ENCODE measurements at regions not wholly inside any gene's neighbourhood (a gene's known extent, or its start where the extent isn't known, plus 50 kb on each side); places are given as distances from the start of the nearest gene placed in this dataset.
"Not testable (repeated sequence)": the region's sequence is repeated elsewhere in the genome, so short reads cannot be mapped to it uniquely, and the experiment has no call there.

DNA sequence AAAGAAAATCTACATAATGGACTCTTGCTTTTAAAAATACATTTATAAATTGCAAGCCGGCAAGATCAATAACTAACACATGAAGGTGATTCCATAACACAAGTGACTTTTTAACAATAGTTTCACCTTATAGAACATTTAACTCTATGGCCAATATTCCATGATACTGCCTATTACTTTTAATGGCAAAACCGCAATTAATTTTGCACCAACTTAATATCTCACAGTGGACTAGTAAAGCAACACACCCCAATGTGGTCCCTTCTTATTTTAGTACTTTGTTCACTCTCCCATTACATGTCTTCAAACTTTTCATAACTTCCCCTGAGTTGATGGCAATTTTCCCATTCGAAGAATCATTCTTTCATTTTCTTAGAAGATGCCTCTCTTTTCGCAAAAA lies 351.6 kb upstream of the F9 start:
- no peak overlapping the region for H3K27ac Mint-ChIP-seq
- no peak for DNase-seq
- no peaks in the 10 kb centered on the region for H3K27me3 Mint-ChIP-seq
- CTCF ChIA-PET = no interaction called here
- POLR2A ChIA-PET = no interaction called here
- no peaks in the 10 kb centered on the region for H3K4me1 Mint-ChIP-seq
- no peaks in the 10 kb centered on the region for H3K9me3 Mint-ChIP-seq
- no peaks in the 10 kb centered on the region for H3K36me3 Mint-ChIP-seq (ENCODE audit: low read depth)
- H3K4me3 Mint-ChIP-seq = no peak overlapping the region

DNA sequence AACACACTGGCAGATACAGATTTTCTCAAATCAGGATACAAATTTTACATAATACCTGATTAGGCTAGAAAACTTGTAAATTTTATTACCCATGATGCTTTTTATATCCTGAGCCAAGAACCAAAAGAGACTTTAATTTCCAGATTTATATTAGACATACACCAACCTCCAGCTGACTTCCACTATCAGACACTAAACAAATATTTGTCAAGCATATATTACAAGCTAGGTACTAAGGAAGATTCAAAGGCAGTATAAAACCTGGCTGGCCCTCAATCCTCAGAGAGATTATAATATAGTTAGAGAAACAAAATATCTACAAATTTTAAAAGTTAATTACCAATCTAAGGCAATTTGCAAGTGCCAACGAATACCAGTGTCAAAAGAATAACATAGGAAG lies 357.8 kb upstream of the F9 start:
- no peaks in the 10 kb centered on the region for H3K4me1 Mint-ChIP-seq
- POLR2A ChIA-PET = no interaction called here
- no peak overlapping the region for H3K4me3 Mint-ChIP-seq
- CTCF ChIA-PET = interaction anchor here (0.5 kb wide), 1 partner anchor 25 kb away, joined by 3 read pairs; no protein-coding TSS in a partner anchor
- no peak overlapping the region for H3K27ac Mint-ChIP-seq
- H3K36me3 Mint-ChIP-seq (ENCODE audit: low read depth) = no peaks in the 10 kb centered on the region
- no peaks in the 10 kb centered on the region for H3K27me3 Mint-ChIP-seq
- no peak for DNase-seq
- no peaks in the 10 kb centered on the region for H3K9me3 Mint-ChIP-seq

DNA sequence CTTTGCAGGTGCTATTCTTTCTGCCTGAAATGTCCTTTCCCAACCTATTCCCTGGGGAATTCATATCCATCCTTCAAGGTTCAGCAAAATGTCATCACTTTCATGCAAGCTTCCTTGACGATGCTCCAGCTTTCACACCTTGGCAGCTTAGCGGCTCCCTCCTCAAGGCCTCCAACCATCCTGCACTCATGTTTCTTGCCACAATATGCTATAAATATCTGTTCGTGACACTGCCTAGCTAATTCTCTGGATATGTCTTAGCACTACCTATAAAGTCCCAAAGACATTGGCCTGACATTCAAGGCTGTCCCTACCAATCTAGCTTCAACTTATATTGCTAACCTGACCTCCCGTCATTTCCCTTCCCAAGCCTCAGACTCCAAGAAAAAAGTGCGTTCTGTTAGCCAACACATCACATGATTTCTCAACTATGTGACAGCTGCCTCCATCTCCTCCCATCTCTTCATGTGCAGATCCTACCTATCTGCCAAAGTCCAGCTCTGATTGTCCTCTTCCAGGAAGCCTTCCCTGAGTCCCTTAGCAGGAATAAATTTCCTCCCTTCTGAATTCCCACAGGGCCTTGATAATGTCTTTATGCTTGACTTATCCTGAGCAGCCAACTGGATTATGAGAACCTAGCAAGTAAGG lies 359.9 kb upstream of the F9 start:
- H3K4me1 Mint-ChIP-seq = no peaks in the 10 kb centered on the region
- no peak for DNase-seq
- ChIA-PET CTCF (no interaction called here), POLR2A (no interaction called here)
- no peak overlapping the region for H3K27ac Mint-ChIP-seq
- H3K36me3 Mint-ChIP-seq (ENCODE audit: low read depth) = no peaks in the 10 kb centered on the region
- no peaks in the 10 kb centered on the region for H3K27me3 Mint-ChIP-seq
- H3K4me3 Mint-ChIP-seq = no peak overlapping the region
- H3K9me3 Mint-ChIP-seq = no peaks in the 10 kb centered on the region

DNA sequence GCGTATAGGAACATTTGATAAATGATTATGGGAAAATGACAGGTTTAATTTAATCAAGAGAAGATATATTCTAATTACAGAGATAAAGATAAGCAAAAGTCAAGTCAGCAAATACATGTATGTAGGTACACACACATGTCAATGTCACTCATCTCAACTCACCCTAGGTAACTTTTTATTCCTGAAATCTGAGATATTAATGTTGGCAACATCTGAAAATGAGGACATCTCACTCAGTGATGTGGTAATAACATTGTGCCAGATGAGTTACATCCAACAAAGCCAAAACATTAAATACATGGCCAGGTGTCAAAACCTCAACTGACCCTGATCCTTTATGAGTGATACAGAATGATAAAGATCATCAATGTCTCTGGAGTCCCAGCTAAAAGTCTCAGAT lies 363.3 kb upstream of the F9 start:
- CTCF ChIA-PET = no interaction called here
- no peaks in the 10 kb centered on the region for H3K9me3 Mint-ChIP-seq
- DNase-seq = no peak
- H3K4me3 Mint-ChIP-seq = no peak overlapping the region
- no peaks in the 10 kb centered on the region for H3K36me3 Mint-ChIP-seq (ENCODE audit: low read depth)
- no peaks in the 10 kb centered on the region for H3K27me3 Mint-ChIP-seq
- no peaks in the 10 kb centered on the region for H3K4me1 Mint-ChIP-seq
- H3K27ac Mint-ChIP-seq = no peak overlapping the region
- POLR2A ChIA-PET = no interaction called here

DNA sequence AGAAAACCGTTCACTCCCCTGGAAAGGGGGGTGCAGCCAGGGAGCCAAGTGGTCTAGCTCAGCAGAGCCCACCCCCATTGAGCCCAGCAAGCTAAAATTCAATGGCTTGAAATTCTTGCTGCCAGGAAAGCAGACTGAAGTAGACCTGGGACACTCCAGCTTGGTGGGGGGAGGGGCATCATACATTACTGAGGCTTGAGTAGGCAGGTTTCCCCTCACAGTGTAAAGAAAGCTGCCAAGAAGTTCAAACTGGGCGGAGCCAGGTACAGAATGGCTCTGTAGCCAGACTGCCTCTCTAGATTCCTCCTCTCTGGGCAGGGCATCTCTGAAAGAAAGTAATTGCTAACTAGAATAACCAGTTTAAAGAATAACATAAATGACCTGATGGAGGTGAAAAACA lies 372.3 kb upstream of the F9 start:
- Mint-ChIP-seq H3K4me1 (no peaks in the 10 kb centered on the region), H3K9me3 (peaks cover 3% of the 10 kb centered on the region), H3K27ac (no peak overlapping the region), H3K36me3 (ENCODE audit: low read depth) (no peaks in the 10 kb centered on the region), H3K4me3 (no peak overlapping the region), H3K27me3 (no peaks in the 10 kb centered on the region)
- ChIA-PET POLR2A (no interaction called here), CTCF (no interaction called here)
- no peak for DNase-seq

DNA sequence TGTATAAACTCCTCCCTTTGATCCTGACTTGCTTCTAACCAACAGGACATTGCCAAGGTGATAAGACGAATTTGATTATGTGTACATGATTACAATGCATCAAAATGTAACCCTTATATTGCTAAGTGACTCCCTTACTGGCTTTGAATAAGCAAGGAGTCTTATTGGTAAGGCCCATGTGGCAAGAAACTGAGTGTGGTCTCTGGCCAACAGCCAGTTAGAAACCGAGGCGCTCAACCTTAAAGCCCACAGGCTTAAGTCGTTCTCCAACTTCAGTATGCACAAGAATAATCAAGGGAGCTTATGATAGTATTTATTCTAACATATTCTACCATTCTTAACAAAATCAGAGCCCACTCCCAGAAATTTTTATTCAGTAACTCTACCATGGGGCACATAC lies 374.2 kb upstream of the F9 start:
- Mint-ChIP-seq H3K27me3 (no peaks in the 10 kb centered on the region), H3K27ac (no peak overlapping the region), H3K4me1 (no peaks in the 10 kb centered on the region), H3K4me3 (no peak overlapping the region), H3K36me3 (ENCODE audit: low read depth) (no peaks in the 10 kb centered on the region), H3K9me3 (peaks cover 3% of the 10 kb centered on the region)
- no peak for DNase-seq
- POLR2A ChIA-PET = no interaction called here
- CTCF ChIA-PET = no interaction called here

DNA sequence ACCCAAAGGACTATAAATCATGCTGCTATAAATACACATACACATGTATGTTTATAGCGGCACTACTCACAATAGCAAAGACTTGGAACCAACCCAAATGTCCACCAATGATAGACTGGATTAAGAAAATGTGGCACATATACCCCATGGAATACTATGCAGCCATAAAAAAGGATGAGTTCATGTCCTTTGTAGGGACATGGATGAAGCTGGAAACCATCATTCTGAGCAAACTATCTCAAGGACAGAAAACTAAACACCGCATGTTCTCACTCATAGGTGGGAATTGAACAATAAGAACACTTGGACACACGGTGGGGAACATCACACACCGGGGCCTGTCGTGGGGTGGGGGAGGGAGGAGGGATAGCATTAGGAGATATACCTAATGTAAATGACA lies 383.9 kb upstream of the F9 start:
- POLR2A ChIA-PET; H3K27ac Mint-ChIP-seq; H3K4me1 Mint-ChIP-seq; H3K4me3 Mint-ChIP-seq; DNase-seq; CTCF ChIA-PET; H3K27me3 Mint-ChIP-seq; H3K36me3 Mint-ChIP-seq (ENCODE audit: low read depth); H3K9me3 Mint-ChIP-seq: not testable (repeated sequence)

DNA sequence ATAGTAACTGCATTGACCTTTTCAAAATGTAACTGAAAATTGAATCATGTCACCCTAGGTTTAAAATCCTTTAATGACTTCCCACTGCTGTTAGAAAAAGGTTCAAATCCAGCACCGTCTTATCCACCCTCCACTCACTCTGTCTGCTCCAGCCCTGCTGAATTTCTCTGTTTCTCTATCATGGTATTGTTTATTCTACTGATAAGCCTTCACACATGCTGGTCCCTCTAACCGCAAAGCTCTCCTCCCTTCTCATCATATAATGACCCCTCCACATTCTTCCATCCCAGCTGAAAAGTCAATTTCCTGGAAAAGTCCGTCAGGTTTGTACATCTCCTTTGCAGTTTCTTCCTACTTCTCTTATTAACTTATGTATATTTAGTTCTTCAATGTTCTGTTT lies 389.2 kb upstream of the F9 start:
- no peaks in the 10 kb centered on the region for H3K9me3 Mint-ChIP-seq
- no peaks in the 10 kb centered on the region for H3K27me3 Mint-ChIP-seq
- DNase-seq = no peak
- ChIA-PET CTCF (no interaction called here), POLR2A (no interaction called here)
- no peak overlapping the region for H3K27ac Mint-ChIP-seq
- no peaks in the 10 kb centered on the region for H3K36me3 Mint-ChIP-seq (ENCODE audit: low read depth)
- no peak overlapping the region for H3K4me3 Mint-ChIP-seq
- no peaks in the 10 kb centered on the region for H3K4me1 Mint-ChIP-seq

DNA sequence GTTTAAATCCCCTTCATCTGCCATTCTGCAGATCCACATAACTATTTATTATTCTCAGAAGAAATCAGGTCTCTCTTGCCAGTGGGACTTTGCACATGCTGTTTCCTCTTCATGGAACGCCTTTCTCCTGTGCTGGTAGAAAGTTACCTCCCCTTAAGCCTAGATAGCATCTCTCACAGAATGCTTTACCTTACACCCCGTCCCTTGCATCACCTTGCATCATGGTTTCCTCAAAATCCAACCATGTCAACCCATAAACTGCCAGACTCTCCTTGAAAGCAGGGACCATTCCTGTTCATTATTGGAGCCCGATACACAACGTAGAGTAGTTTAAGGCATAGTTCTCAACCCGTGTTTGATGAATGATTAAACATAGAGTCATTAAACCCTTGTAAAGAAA lies 396.2 kb upstream of the F9 start:
- Mint-ChIP-seq H3K27me3 (no peaks in the 10 kb centered on the region), H3K4me3 (no peak overlapping the region), H3K36me3 (ENCODE audit: low read depth) (no peaks in the 10 kb centered on the region), H3K9me3 (no peaks in the 10 kb centered on the region), H3K4me1 (no peaks in the 10 kb centered on the region), H3K27ac (no peak overlapping the region)
- DNase-seq = no peak
- CTCF ChIA-PET = no interaction called here
- POLR2A ChIA-PET = no interaction called here

DNA sequence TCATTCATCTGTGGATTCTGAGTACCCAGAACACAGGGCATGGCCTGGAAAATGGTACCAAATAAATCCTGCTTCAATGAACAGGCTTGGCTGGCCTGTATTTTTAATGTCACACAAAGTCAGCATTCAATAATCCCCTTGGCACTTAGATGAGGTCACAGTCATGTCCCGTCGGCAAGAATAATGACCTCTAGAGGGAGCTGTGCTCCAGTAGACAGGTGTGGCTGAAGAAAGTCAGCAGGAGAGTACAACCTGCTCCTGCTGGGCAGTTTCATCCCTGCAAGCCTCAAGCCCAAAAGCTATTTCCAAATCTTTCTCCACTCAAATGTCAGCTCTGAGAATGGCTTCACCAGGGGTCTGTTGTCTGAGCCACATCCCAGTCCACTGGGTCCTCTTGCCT lies 404.0 kb upstream of the F9 start:
- H3K4me1 Mint-ChIP-seq = no peaks in the 10 kb centered on the region
- no peaks in the 10 kb centered on the region for H3K27me3 Mint-ChIP-seq
- H3K36me3 Mint-ChIP-seq (ENCODE audit: low read depth) = no peaks in the 10 kb centered on the region
- ChIA-PET CTCF (no interaction called here), POLR2A (no interaction called here)
- H3K9me3 Mint-ChIP-seq = no peaks in the 10 kb centered on the region
- no peak overlapping the region for H3K4me3 Mint-ChIP-seq
- no peak for DNase-seq
- no peak overlapping the region for H3K27ac Mint-ChIP-seq

DNA sequence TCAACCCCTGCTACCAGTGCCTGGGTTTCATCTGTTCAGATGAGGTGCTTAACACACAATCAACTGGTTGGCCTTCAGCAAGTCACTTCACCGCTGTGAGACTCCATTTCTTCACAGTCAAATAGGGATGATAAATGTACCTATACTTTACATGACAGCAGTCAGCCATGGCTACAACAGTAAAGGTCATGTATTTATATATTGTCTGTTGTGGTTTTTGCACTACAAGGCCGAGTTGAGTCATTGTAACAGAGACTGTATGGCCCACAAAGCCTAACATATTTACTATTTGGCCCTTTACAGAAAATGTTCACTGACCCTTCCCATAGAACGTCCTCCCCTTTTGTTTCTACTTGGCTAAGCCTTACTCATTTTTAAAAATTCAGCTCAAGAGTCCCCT lies 404.6 kb upstream of the F9 start:
- no peaks in the 10 kb centered on the region for H3K9me3 Mint-ChIP-seq
- CTCF ChIA-PET = no interaction called here
- DNase-seq = no peak
- H3K36me3 Mint-ChIP-seq (ENCODE audit: low read depth) = no peaks in the 10 kb centered on the region
- H3K4me3 Mint-ChIP-seq = no peak overlapping the region
- no peaks in the 10 kb centered on the region for H3K4me1 Mint-ChIP-seq
- POLR2A ChIA-PET = no interaction called here
- H3K27me3 Mint-ChIP-seq = no peaks in the 10 kb centered on the region
- H3K27ac Mint-ChIP-seq = no peak overlapping the region

DNA sequence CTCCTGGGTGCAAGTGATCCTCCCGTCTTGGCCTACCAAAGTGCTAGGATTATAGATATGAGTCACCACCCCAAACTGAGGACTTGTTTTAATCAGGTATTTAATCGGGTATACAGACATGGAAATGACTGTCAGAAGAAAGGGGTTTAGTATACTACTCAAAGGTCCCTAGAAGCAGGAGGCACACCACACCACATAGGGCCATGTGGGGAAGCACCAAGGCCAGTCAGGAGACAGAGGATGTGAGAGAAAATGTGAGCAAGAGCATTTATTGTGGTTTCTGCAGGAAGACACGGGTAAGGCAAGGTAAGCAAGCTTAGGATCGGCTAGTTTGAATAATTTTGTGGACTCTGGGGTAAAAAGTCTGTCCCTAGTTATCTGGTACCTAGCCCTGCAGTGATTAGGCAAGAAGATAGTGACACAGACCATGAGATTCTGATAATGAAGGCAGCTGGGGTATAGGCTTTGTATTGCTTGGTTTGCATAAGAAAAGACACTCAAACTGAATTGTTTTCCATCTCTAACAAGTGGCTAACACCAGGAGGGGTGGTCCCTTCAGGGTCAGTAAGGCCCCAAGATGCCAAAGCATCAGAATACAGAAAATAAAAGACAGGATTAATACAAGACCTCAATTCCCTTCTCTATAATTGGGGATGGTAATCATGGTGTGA lies 408.8 kb upstream of the F9 start:
- H3K4me3 Mint-ChIP-seq = no peak overlapping the region
- H3K36me3 Mint-ChIP-seq (ENCODE audit: low read depth) = no peaks in the 10 kb centered on the region
- H3K27me3 Mint-ChIP-seq = no peaks in the 10 kb centered on the region
- ChIA-PET CTCF (no interaction called here), POLR2A (no interaction called here)
- no peak overlapping the region for H3K27ac Mint-ChIP-seq
- H3K9me3 Mint-ChIP-seq = no peaks in the 10 kb centered on the region
- DNase-seq = no peak
- no peaks in the 10 kb centered on the region for H3K4me1 Mint-ChIP-seq

DNA sequence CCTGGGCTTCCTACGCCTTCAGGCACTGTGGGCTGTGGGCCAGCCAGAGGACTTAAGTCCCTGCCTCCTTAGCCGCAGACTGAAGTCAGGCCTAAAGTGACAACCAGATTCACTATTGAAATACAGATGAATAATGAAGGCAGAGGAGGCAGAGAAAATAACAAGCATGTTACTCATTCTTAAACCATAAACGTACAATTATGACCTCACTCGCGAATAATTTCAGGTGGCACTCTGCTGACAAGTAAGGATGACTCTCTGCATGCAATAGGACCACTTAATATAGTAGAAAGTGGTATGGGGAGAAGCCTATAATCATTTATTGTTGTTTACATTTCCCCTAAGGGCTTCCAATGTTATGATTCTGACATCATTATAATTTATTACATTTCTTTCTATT lies 409.2 kb upstream of the FGF13 start:
- H3K9me3 Mint-ChIP-seq = no peaks in the 10 kb centered on the region
- no peak overlapping the region for H3K4me3 Mint-ChIP-seq
- CTCF ChIA-PET = no interaction called here
- no peak for DNase-seq
- H3K36me3 Mint-ChIP-seq (ENCODE audit: low read depth) = no peaks in the 10 kb centered on the region
- no peaks in the 10 kb centered on the region for H3K27me3 Mint-ChIP-seq
- H3K27ac Mint-ChIP-seq = no peak overlapping the region
- POLR2A ChIA-PET = no interaction called here
- no peaks in the 10 kb centered on the region for H3K4me1 Mint-ChIP-seq

DNA sequence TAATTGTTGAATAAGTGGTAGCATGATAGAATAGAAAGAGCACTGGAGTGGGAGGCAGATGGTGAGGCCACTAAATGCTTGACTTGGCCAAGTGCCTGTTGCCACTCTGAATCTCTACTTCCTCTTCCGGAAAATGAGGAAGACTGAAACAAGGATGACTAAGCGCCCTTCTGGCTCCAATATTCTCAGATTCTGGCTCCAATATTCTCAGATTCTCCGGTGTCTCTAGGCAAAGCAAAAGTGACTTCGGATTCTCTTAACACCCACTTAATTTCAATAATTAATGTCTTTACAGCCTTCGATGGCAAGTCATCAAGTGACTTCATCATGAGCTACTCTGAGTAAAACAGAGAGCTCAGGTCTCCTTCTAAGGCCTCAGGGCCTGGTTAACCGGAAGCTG lies 402.2 kb upstream of the FGF13 start:
- no peak overlapping the region for H3K27ac Mint-ChIP-seq
- H3K4me1 Mint-ChIP-seq = no peaks in the 10 kb centered on the region
- POLR2A ChIA-PET = no interaction called here
- H3K4me3 Mint-ChIP-seq = no peak overlapping the region
- CTCF ChIA-PET = no interaction called here
- no peaks in the 10 kb centered on the region for H3K9me3 Mint-ChIP-seq
- no peaks in the 10 kb centered on the region for H3K27me3 Mint-ChIP-seq
- H3K36me3 Mint-ChIP-seq (ENCODE audit: low read depth) = no peaks in the 10 kb centered on the region
- DNase-seq = no peak

DNA sequence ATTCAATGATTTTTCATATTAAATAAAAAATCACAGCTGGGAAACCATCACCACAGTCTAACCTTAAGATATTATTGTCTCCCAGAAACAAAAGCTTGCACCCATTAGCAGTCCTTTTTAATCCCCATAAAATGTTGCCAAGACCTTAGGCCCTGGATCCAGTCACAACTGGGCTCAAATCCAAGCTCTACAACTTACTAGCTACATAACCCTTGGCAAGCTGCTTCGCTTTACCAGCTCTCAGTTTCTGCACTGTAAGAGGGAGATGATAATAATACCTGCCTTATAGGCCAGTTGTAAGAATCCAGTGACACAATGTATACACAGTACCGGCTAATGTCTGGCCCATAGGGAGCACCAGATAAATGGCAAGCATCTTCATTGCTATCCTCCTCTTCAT lies 400.9 kb upstream of the FGF13 start:
- no peak for DNase-seq
- H3K27me3 Mint-ChIP-seq = no peaks in the 10 kb centered on the region
- H3K36me3 Mint-ChIP-seq (ENCODE audit: low read depth) = no peaks in the 10 kb centered on the region
- no peaks in the 10 kb centered on the region for H3K9me3 Mint-ChIP-seq
- POLR2A ChIA-PET = no interaction called here
- H3K4me1 Mint-ChIP-seq = no peaks in the 10 kb centered on the region
- CTCF ChIA-PET = no interaction called here
- H3K27ac Mint-ChIP-seq = no peak overlapping the region
- no peak overlapping the region for H3K4me3 Mint-ChIP-seq

All from activated CD4-positive, alpha-beta memory T cell treated with anti-CD3 and anti-CD28 coated beads, Interleukin-2, amount 10 ng/mL, durations not matched to agents 7 days and 5 days (primary cell).